IPS-15b (cell line): ENCODE measurements at regions not wholly inside any gene's neighbourhood (a gene's known extent, or its start where the extent isn't known, plus 50 kb on each side); places are given as distances from the start of the nearest gene placed in this dataset.

Source experiments
- H3K27me3 ChIP-seq: one replicate; pipeline ENCODE4 v1.6.1; 2013; ENCODE audit warnings: low read length; ENCODE audit not compliant: control insufficient read depth, insufficient read depth
- H3K36me3 ChIP-seq: one replicate; pipeline ENCODE4 v1.6.1; 2013; ENCODE audit warnings: low read length; ENCODE audit not compliant: control insufficient read depth, insufficient read depth
- H3K4me1 ChIP-seq: one replicate; pipeline ENCODE4 v1.6.1; 2013; ENCODE audit warnings: mild to moderate bottlenecking, low read length; ENCODE audit not compliant: control insufficient read depth, insufficient read depth
- H3K4me3 ChIP-seq: one replicate; pipeline ENCODE4 v1.5.1; 2013; ENCODE audit warnings: low read depth, low read length
- H3K9ac ChIP-seq: one replicate; pipeline ENCODE4 v1.6.1; 2013; ENCODE audit warnings: low read depth, mild to moderate bottlenecking, low read length
- H3K9me3 ChIP-seq: one replicate; pipeline ENCODE4 v1.6.1; 2013; ENCODE audit warnings: mild to moderate bottlenecking, low read length; ENCODE audit not compliant: control insufficient read depth, insufficient read depth

DNA sequence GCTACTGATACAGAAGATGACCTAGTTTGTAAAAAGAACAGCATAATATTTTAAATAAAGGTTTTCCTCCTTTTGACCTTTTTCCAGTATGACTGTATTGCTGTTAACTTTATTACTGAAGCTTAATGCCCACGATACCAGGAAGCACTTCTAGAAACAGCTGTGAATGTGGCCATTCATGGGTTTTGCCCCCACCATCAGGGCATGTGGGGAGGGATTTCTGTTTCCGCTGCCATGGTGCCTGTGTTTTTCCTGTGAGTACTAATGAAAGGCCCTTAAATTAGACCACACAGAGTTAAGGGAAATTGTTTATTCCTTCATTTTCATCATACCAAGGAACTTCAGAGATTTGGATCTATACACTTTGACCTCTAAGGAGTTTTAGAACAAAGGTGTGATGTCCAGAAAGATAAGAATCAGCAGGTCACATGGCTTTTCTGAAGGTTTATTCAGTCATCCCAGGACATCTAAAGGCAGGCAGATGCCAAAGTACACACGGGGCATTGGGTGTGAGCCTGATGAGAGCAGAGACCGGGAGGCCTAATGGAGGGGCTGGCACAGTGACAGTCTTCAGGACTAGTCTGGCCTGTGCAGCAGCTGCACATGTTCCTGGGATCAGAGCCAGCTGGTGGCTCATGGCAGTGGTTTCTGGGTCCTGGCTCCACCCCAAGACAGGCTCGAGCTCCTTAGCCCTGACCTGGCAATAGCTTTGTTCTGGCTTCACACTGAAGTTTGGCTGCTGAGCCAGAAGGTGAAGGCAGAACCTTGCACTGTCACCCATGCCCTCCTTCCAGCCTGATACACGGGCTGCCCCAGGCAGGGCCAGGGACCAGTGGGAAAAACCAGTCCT, 190.9 kb downstream of the REEP3 start:
- H3K36me3 ChIP-seq, result no peaks in the 10 kb centered on the region
- peak overlapping the region; percentile 19 for H3K9ac ChIP-seq
- H3K27me3 ChIP-seq, result no peaks in the 10 kb centered on the region
- no peaks in the 10 kb centered on the region for H3K9me3 ChIP-seq
- no peak overlapping the region for H3K4me3 ChIP-seq
- peaks cover 23% of the 10 kb centered on the region for H3K4me1 ChIP-seq

DNA sequence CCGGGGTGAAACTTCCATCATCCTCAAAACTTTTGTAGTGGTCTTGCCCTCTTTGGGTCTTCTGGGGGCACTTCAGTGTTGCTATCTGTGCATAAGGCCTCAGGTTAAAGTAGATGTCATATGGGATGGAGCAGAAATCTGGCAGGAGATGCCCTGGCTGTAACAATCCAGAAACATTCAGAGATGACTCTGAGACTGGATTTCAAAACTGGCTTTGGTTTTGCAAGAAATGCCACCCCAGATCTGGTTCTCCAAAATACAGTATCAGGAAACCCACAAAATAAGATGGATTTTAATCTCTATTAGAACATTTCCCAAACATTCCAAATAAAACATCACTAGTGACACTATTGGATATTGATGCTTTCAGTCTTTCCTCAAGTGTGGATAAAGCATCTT, 191.5 kb downstream of the REEP3 start:
- Histone ChIP-seq H3K27me3 (no peaks in the 10 kb centered on the region), H3K36me3 (no peaks in the 10 kb centered on the region), H3K9me3 (no peaks in the 10 kb centered on the region), H3K9ac (peak overlapping the region; percentile 19), H3K4me3 (peak overlapping the region; percentile 14), H3K4me1 (peaks cover 23% of the 10 kb centered on the region)

DNA sequence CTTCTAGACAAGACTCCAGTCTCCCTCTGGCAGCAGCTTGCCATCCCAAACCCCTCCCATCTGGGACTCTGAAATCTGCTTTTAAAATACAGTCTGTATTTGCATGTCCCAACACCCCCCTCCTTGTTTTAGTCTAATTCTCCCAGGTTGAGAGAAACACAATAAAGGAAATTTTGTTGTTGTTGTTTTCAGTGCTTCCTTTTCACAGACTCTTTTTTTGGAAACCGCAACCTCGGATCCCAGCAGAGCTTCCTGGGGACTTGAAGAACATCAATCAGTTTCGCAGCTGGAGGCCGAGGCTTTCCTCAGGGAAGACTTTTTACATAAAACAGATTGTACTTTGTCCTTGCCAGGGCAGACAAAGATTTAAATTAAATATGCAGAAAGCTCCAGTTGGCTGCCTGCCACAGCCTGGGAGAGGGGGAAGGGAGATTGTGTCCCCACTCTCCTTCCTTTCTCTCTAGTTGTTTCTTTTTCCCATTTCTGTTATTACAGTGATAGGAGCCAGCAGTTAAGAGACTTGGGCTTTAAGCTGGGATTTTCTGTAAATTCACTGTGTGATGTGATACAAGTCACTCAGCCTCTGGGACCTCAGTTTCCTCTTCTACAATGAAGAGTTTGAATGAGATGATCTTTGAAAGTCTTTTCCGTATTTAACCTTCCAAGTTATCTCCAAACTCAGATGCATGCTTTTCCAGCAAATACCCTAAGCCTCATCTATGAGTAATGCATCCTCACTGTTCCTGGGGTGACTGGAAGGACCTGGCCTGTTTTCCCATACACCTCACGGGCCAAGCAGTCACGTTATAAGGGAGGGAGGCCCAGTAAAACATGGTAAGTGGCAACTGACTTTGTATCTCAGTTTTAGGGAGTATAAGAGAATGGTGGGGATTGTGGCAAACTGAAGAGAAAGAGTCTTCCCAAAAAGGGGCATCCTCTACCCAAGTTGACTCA, 192.3 kb downstream of the REEP3 start:
- H3K4me3 ChIP-seq, result peak overlapping the region; percentile 38
- H3K4me1 ChIP-seq, result peaks cover 23% of the 10 kb centered on the region
- no peaks in the 10 kb centered on the region for H3K36me3 ChIP-seq
- H3K9me3 ChIP-seq, result no peaks in the 10 kb centered on the region
- no peaks in the 10 kb centered on the region for H3K27me3 ChIP-seq
- H3K9ac ChIP-seq, result no peak overlapping the region

DNA sequence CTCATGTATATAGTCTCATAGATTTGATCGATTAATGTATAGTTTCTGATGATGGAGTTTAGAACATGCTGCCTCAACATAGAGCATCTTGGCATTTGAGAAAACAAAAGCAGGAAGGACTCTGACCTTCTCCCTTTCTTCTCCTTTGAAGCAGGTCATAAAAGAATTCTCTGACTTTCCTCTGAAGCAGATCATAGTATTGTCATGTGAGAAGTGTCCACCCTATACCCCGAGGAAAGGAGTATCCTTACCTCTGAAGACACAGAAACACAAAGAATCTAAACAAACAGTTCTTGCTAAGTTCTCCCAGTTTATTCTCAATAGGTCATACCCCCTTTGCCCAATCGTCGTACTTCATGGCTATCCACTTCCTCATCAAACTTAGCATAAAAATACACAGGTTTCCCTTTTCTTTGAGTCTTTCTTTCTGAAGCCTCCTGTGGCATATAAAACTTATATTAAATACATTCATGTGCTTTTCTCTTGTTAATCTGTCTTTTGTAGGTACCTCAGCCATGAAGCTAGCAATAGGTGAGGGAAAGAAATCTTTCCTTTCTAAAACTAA, 194.9 kb downstream of the REEP3 start:
- Histone ChIP-seq H3K4me1 (peaks cover 26% of the 10 kb centered on the region), H3K4me3 (no peak overlapping the region), H3K36me3 (no peaks in the 10 kb centered on the region), H3K9me3 (no peaks in the 10 kb centered on the region), H3K27me3 (no peaks in the 10 kb centered on the region), H3K9ac (no peak overlapping the region)

DNA sequence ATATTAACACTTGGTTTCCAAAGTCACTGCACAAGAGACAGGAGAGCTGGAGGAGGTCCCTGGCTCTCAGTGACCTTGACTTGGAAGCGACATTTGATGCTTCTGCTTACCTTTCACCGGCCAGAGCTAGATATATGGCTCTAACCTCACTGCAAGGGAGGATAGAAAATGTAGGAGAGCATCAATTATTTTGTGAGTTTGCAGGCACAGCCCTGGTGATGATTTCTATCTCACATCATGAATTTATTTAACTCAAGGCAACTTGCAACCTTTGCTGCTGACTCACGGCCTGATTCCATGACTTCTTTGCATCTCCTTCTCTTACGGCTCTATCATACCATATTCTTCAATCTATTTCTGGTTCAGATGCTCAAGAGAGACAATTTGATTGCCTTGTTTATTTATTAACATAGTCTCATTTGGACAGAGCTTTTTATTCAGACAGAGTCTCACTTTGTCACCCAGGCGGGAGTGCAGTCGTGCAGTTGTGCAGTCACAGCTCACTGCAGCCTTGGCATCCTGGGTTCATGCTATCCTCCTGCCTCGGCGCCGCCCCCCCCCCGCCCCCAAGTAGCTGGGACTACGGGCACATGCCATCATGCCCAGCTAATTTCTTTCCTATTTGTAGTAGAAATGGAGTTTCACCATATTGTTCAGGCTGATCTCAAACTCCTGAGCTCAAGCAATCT, 196.0 kb downstream of the REEP3 start:
- Histone ChIP-seq H3K36me3 (no peaks in the 10 kb centered on the region), H3K4me3 (no peak overlapping the region), H3K9ac (no peak overlapping the region), H3K27me3 (no peaks in the 10 kb centered on the region), H3K4me1 (peaks cover 25% of the 10 kb centered on the region), H3K9me3 (no peaks in the 10 kb centered on the region)

DNA sequence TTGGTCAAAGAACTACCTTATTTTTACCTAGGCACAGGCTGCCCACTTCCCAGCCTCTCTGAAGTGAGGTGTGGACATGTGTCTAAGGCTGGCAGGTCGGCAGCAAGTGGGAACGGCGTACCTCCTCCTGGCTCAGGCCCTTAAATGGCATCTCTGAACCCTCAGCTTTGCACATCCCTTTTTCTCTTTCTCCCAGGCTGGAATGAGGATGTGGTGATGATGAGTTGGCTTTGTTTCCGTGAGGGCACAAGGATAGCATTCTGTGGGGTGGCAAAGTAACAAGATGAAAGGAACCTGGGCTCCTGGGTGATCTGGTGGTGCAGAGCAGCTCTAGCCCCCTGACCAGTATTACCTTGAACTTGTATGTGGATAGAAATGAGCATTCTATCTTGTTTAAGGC, 196.8 kb downstream of the REEP3 start:
- H3K4me1 ChIP-seq, result peaks cover 17% of the 10 kb centered on the region
- no peaks in the 10 kb centered on the region for H3K27me3 ChIP-seq
- H3K9ac ChIP-seq, result no peak overlapping the region
- H3K9me3 ChIP-seq, result no peaks in the 10 kb centered on the region
- H3K36me3 ChIP-seq, result no peaks in the 10 kb centered on the region
- H3K4me3 ChIP-seq, result no peak overlapping the region

DNA sequence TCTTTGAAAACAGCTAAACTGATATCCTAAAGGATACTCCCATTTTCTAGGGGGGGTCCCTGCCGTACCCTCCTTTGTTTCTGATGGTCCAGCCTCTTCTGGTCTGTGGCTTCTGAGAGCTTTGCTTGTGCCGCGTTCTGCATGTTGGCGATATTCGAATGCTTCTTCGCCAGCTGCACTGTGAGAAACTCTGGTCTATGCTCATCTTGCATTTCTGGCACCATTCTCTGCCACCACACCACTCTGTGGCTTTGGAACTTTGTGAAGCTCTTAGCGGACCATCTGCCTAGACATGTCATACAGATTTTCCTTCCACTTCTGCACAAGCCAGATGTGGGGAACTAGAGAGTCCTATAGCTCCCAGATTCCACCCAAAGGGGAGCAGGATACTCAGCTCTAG, 197.2 kb downstream of the REEP3 start:
- Histone ChIP-seq H3K9ac (no peak overlapping the region), H3K27me3 (no peaks in the 10 kb centered on the region)

DNA sequence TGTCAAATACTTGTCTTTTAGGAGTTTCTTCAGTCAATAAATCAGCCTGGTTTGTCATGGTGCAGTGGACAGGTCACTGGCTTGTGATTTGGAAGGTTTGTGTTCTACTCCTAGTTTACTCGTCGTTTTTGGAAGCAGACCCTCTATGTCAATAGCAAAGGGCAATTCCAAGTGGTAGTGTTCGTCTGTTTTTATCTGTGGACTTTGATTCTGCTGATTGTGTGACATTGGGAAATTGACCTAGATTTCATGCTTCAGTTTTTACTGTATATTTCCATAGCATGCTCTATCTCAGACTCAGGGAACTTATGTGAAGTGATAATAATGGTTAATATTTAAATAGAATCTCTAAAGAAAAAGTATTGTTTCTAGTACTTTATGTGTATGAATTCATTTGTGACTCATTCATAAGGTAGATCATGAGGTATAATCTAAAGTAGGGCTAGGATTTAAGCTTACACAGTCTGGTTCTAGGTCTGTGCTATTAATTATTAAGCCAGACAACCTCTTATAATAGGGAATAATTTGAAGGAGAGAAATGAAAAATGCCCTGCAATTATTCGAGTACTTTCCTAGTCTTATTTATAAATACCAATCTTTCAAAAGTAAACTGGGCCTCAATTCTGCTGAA, 198.1 kb downstream of the REEP3 start:
- Histone ChIP-seq H3K27me3 (no peaks in the 10 kb centered on the region), H3K36me3 (no peaks in the 10 kb centered on the region), H3K9ac (no peak overlapping the region), H3K9me3 (no peaks in the 10 kb centered on the region), H3K4me1 (peaks cover 10% of the 10 kb centered on the region), H3K4me3 (no peak overlapping the region)

More for the DNA sequence above, 197.2 kb downstream of the REEP3 start:
- no peak overlapping the region for H3K4me3 ChIP-seq
- peaks cover 17% of the 10 kb centered on the region for H3K4me1 ChIP-seq
- no peaks in the 10 kb centered on the region for H3K36me3 ChIP-seq
- no peaks in the 10 kb centered on the region for H3K9me3 ChIP-seq

DNA sequence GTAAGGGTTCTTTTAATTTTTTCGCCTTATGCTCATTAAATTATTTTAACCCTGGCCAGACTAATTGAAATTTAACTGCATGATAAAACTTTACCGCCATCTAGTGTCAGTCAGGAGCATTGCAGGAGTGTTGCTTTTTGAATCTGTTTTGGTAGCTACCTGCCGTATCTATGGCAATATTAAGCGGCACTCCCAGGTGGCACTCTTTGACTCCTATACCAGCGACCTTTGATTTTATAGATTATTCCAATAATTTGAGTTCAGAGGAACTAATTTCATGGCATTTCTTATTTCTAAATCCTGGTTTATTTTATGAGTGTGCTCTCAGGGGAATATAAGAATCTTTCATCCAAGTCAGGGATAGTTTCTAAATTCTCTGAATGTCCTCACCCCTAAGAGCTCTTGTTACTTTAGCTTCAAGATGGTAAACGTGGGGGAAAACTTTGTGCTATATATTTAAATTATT, 198.9 kb downstream of the REEP3 start:
- Histone ChIP-seq H3K9me3 (no peaks in the 10 kb centered on the region), H3K4me3 (no peak overlapping the region), H3K9ac (no peak overlapping the region), H3K27me3 (no peaks in the 10 kb centered on the region), H3K4me1 (peaks cover 10% of the 10 kb centered on the region), H3K36me3 (no peaks in the 10 kb centered on the region)

DNA sequence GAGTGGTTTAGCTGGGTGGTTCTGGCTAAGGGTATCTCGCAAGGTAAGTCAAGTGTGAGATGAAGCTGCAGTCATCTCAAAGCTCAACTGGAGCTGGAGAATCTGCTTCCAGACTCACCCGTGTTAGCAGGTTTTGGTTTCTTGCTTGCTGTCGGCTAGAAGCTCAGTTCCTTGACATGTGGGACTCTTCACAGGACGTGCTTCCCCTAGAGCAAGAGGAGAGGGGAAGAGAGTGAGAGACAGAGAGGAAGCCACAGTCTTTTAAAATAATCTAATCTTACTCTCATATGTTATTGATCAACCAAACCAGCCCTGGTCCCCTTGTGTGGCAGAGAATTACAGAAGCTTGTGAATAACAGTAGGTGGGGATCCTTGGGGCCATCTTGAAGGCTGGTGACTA, 199.5 kb downstream of the REEP3 start:
- peaks cover 10% of the 10 kb centered on the region for H3K4me1 ChIP-seq
- no peak overlapping the region for H3K4me3 ChIP-seq
- no peaks in the 10 kb centered on the region for H3K36me3 ChIP-seq
- no peaks in the 10 kb centered on the region for H3K9me3 ChIP-seq
- no peak overlapping the region for H3K9ac ChIP-seq
- H3K27me3 ChIP-seq, result no peaks in the 10 kb centered on the region

DNA sequence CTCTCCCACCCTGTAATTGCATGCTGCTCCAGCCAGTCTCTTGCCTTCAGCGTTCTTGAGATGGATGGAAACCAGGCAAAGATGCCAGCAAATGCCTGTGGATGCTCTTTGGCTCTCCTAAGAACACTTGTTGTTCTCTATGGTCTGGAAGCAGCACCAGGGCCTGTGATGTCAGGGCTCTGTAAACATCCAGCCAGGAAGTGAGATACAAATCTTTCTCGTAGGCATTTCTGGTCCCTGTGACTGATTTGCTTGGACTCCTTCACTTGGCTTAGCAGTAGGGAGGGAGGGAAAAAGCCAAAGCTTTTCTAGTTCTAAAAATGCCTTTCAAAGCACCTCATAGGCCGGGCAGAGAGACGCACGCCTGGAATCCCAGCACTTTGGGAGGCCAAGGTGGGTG, 201.3 kb downstream of the REEP3 start:
- no peak overlapping the region for H3K9ac ChIP-seq
- no peak overlapping the region for H3K4me3 ChIP-seq
- no peaks in the 10 kb centered on the region for H3K9me3 ChIP-seq
- no peaks in the 10 kb centered on the region for H3K36me3 ChIP-seq
- H3K27me3 ChIP-seq, result no peaks in the 10 kb centered on the region
- peaks cover 3% of the 10 kb centered on the region for H3K4me1 ChIP-seq
